Ishikawa (cell line): ENCODE measurements at regions not wholly inside any gene's neighbourhood (a gene's known extent, or its start where the extent isn't known, plus 50 kb on each side); places are given as distances from the start of the nearest gene placed in this dataset.

Experiments used
- CEBPB ChIP-seq: IDR thresholded peaks from 2 replicates; pipeline ENCODE4 v1.6.1; 2012
- FOXM1 ChIP-seq: IDR thresholded peaks from 2 replicates; pipeline ENCODE4 v1.6.1; 2012; ENCODE audit warnings: low read depth, borderline replicate concordance
- RAD21 ChIP-seq: IDR thresholded peaks from 2 replicates; pipeline ENCODE4 v1.6.1; 2012; ENCODE audit warnings: low read depth
- TCF12 ChIP-seq: IDR thresholded peaks from 2 replicates; pipeline ENCODE4 v1.6.1; 2012; ENCODE audit warnings: low read depth
- YY1 ChIP-seq: IDR thresholded peaks from 2 replicates; pipeline ENCODE4 v1.6.1; 2012; ENCODE audit warnings: low read depth
- ZBTB7A ChIP-seq: IDR thresholded peaks from 2 replicates; pipeline ENCODE4 v1.6.1; 2012; ENCODE audit warnings: low read depth
- TF ChIP-seq, protein P1 (sequence below): IDR thresholded peaks from 2 replicates; pipeline ENCODE4 v1.6.1; 2012
- TF ChIP-seq, protein P2 (sequence below): IDR thresholded peaks from 2 replicates; pipeline ENCODE4 v1.6.1; 2012
- TF ChIP-seq, protein P3 (sequence below): IDR thresholded peaks from 2 replicates; pipeline ENCODE4 v1.6.1; 2012; ENCODE audit warnings: low read depth, mild to moderate bottlenecking

DNA sequence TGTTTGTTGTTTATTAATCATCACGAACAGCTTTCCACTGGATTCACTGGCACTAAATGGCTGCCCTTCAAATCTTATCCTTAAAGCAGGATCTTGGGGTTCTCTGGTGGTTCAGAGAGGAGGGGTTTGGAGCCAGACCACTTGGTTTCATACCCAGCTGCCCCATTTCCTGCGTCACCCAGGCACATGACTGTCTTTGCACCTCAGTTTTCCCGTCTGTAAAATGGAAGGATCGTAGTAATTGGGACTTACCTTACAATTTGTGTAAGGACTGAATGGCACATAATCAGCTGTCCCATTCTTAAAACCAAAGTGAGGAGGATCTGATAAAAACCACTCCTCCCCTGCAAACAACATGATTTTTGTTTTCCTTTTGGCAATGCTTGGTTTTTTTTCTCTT, 318.3 kb downstream of the ZNF536 start:
- TF ChIP-seq FOXM1: no peak
- TF ChIP-seq, protein P1, sequence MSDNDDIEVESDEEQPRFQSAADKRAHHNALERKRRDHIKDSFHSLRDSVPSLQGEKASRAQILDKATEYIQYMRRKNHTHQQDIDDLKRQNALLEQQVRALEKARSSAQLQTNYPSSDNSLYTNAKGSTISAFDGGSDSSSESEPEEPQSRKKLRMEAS: no peak
- TF ChIP-seq ZBTB7A: no peak
- no peak for TF ChIP-seq RAD21
- no peak for TF ChIP-seq TCF12
- TF ChIP-seq, protein P2, sequence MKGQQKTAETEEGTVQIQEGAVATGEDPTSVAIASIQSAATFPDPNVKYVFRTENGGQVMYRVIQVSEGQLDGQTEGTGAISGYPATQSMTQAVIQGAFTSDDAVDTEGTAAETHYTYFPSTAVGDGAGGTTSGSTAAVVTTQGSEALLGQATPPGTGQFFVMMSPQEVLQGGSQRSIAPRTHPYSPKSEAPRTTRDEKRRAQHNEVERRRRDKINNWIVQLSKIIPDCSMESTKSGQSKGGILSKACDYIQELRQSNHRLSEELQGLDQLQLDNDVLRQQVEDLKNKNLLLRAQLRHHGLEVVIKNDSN: no peak
- TF ChIP-seq YY1: no peak
- no peak for TF ChIP-seq CEBPB
- TF ChIP-seq, protein P3, sequence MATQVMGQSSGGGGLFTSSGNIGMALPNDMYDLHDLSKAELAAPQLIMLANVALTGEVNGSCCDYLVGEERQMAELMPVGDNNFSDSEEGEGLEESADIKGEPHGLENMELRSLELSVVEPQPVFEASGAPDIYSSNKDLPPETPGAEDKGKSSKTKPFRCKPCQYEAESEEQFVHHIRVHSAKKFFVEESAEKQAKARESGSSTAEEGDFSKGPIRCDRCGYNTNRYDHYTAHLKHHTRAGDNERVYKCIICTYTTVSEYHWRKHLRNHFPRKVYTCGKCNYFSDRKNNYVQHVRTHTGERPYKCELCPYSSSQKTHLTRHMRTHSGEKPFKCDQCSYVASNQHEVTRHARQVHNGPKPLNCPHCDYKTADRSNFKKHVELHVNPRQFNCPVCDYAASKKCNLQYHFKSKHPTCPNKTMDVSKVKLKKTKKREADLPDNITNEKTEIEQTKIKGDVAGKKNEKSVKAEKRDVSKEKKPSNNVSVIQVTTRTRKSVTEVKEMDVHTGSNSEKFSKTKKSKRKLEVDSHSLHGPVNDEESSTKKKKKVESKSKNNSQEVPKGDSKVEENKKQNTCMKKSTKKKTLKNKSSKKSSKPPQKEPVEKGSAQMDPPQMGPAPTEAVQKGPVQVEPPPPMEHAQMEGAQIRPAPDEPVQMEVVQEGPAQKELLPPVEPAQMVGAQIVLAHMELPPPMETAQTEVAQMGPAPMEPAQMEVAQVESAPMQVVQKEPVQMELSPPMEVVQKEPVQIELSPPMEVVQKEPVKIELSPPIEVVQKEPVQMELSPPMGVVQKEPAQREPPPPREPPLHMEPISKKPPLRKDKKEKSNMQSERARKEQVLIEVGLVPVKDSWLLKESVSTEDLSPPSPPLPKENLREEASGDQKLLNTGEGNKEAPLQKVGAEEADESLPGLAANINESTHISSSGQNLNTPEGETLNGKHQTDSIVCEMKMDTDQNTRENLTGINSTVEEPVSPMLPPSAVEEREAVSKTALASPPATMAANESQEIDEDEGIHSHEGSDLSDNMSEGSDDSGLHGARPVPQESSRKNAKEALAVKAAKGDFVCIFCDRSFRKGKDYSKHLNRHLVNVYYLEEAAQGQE: no peak
